Pancreas (tissue), 10 donors: ENCODE measurements at regions not wholly inside any gene's neighbourhood (a gene's known extent, or its start where the extent isn't known, plus 50 kb on each side); places are given as distances from the start of the nearest gene placed in this dataset.

Source experiments
- ATAC-seq, 4 donors: fragments of 200-7000 bp; cut with Tn5 transposase; one replicate each; pipeline versions ENCODE4 v1.8.0 to v1.9.1; 2020; ENCODE audit warnings: mild to moderate bottlenecking in 4 of 4, moderate library complexity in 4 of 4
- DNase-seq, 6 donors: peaks; one replicate each; pipeline ENCODE4 v3.0.0-alpha.2; 2020
- FAIRE-seq: peaks from 2 replicates; lab custom pipeline; 2012; peaks lifted over from hg19 to GRCh38; lab: Jason Lieb, UNC
- H3K27ac ChIP-seq, 4 donors: fragments of 200-600 bp; sonication (generic); 1 replicate in 3 of 4; 2 replicates in 1 of 4; pipeline versions ENCODE4 v1.5.0 to v1.8.0; 2020
- H3K27me3 ChIP-seq, 4 donors: fragments of 200-600 bp; one replicate each; pipeline ENCODE4 v1.8.0; 2021
- H3K36me3 ChIP-seq, 3 donors: fragments of 200-600 bp; sonication (generic) in 1 of 3; one replicate each; pipeline versions ENCODE4 v1.5.0 to v1.8.0; 2020 to 2021
- H3K4me1 ChIP-seq, 3 donors: fragments of 200-600 bp; one replicate each; pipeline ENCODE4 v1.8.0; 2021
- H3K4me3 ChIP-seq, 4 donors: fragments of 200-600 bp; sonication (generic) in 2 of 4; one replicate each; pipeline versions ENCODE4 v1.5.0 to v1.8.0; 2020 to 2021
- H3K9me3 ChIP-seq, 4 donors: fragments of 200-600 bp; one replicate each; pipeline ENCODE4 v1.8.0; 2021
- CTCF ChIP-seq, 4 donors: fragments of 200-600 bp; sonication (generic) in 3 of 4; IDR thresholded peaks; one replicate each; pipeline versions ENCODE4 v1.5.0 to v1.8.0; 2021; ENCODE audit warnings: antibody characterized with exemption in 4 of 4
- WGBS, 2 donors: extraction: QIAGEN DNeasy Blood & Tissue Kit; methylation state at CpG; one replicate each; pipeline ENCODE4 v1.1.7; 2013; 5-methylcytosine and 5-hydroxymethylcytosine counted together
- intact Hi-C, 3 donors: fragments of 100-400 bp; cut with DNase I; formaldehyde crosslinking; loops; one replicate each; pipeline versions ENCODE4 v1.11.1 to v1.14.2; 2022
- donor health status: healthy with polysubstance abuse.
- donor health status: DM: no; HTN: no; CAD: no; lungs with moderate emphysema.
- donor health status: DM: no; HTN: no; CAD: no.
- donor health status: control.
- donor health status: control.
- donor health status: Bipolar disorder and iron deficiency.
- donor health status: DM: yes; HTN: yes; CAD: no.
- donor health status: DM: no; HTN: no; CAD: no.
- donor health status: DM: no; HTN: no; CAD: no.
- donor health status: DM: yes; HTN: yes; CAD: no.

GRCh38 chr5:75960129-75960528, 123.1 kb upstream of the SV2C start:
- FAIRE-seq (no peak), DNase-seq (no peak), ATAC-seq (no peak)
- H3K4me1 ChIP-seq, result no peaks in the 10 kb centered on the region
- H3K9me3 ChIP-seq, result no peaks in the 10 kb centered on the region
- no peak for TF ChIP-seq CTCF (IDR thresholded peaks at IDR 0.05)
- no peaks in the 10 kb centered on the region for H3K27me3 ChIP-seq
- no peaks in the 10 kb centered on the region for H3K36me3 ChIP-seq
- H3K4me3 ChIP-seq, result no peak overlapping the region
- H3K27ac ChIP-seq, result no peak overlapping the region
- intact Hi-C loops, result no loop called here

- DNase-seq (no peak), FAIRE-seq (no peak), ATAC-seq (no peak)
- no peaks in the 10 kb centered on the region for H3K27me3 ChIP-seq
- H3K4me1 ChIP-seq, result no peaks in the 10 kb centered on the region
- 45 to 89% methylated on average over 1 of the region's 1 CpG for WGBS, 2 donors
- H3K36me3 ChIP-seq, result no peaks in the 10 kb centered on the region
- H3K4me3 ChIP-seq, result no peak overlapping the region
- H3K27ac ChIP-seq, result no peak overlapping the region
- TF ChIP-seq CTCF (IDR thresholded peaks at IDR 0.05), result no peak
- intact Hi-C loops, result no loop called here
- no peaks in the 10 kb centered on the region for H3K9me3 ChIP-seq
These were observed 130.2 kb upstream of the SV2C start for GRCh38 chr5:75952963-75953362.

GRCh38 chr5:75952291-75952690, 130.9 kb upstream of the SV2C start:
- DNase-seq (no peak), FAIRE-seq (no peak), ATAC-seq (no peak)
- intact Hi-C loops, result no loop called here
- no peaks in the 10 kb centered on the region for H3K9me3 ChIP-seq
- no peaks in the 10 kb centered on the region for H3K27me3 ChIP-seq
- TF ChIP-seq CTCF (IDR thresholded peaks at IDR 0.05), result no peak
- no peaks in the 10 kb centered on the region for H3K36me3 ChIP-seq
- no peaks in the 10 kb centered on the region for H3K4me1 ChIP-seq
- WGBS, 2 donors, result 40 to 47% methylated on average over 1 of the region's 1 CpG
- H3K27ac ChIP-seq, result no peak overlapping the region
- H3K4me3 ChIP-seq, result no peak overlapping the region

GRCh38 chr5:75951716-75952115, 131.5 kb upstream of the SV2C start:
- Histone ChIP-seq H3K36me3 (no peaks in the 10 kb centered on the region), H3K9me3 (no peaks in the 10 kb centered on the region), H3K27ac (no peak overlapping the region), H3K4me3 (no peak overlapping the region), H3K4me1 (no peaks in the 10 kb centered on the region), H3K27me3 (no peaks in the 10 kb centered on the region)
- FAIRE-seq, result no peak
- WGBS, 2 donors, result 74 to 80% methylated on average over 2 of the region's 2 CpGs
- no peak for DNase-seq
- TF ChIP-seq CTCF (IDR thresholded peaks at IDR 0.05), result no peak
- intact Hi-C loops, result no loop called here
- ATAC-seq, result no peak

GRCh38 chr5:75951158-75951557, 132.0 kb upstream of the SV2C start:
- intact Hi-C loops, result no loop called here
- Histone ChIP-seq H3K36me3 (no peaks in the 10 kb centered on the region), H3K4me3 (no peak overlapping the region), H3K4me1 (no peaks in the 10 kb centered on the region), H3K27me3 (no peaks in the 10 kb centered on the region), H3K27ac (no peak overlapping the region), H3K9me3 (no peaks in the 10 kb centered on the region)
- WGBS, 2 donors, result 9 to 13% methylated on average over 1 of the region's 1 CpG
- FAIRE-seq (no peak), DNase-seq (no peak), ATAC-seq (no peak)
- no peak for TF ChIP-seq CTCF (IDR thresholded peaks at IDR 0.05)
